Activated CD4-positive, alpha-beta T cell treated with anti-CD3 and anti-CD28 coated beads for 36 hours (primary cell): ENCODE measurements at regions not wholly inside any gene's neighbourhood (a gene's known extent, or its start where the extent isn't known, plus 50 kb on each side); places are given as distances from the start of the nearest gene placed in this dataset.

Source experiments
- ATAC-seq: fragments of 200-7000 bp; cut with Tn5 transposase; one replicate; pipeline ENCODE4 v1.10.0; 2021; ENCODE audit warnings: mild to moderate bottlenecking, moderate library complexity
- CTCF ChIA-PET: fragments of 350-600 bp; sonication (Branson Sonifier 250); formaldehyde crosslinking; loops from one replicate; lab custom pipeline; 2021; ENCODE audit warnings: antibody characterized with exemption; lab: Charles Lee
- POLR2A ChIA-PET: fragments of 350-600 bp; sonication (Branson Sonifier 250); formaldehyde crosslinking; loops from one replicate; lab custom pipeline; 2021; ENCODE audit warnings: antibody characterized with exemption, inconsistent platforms; lab: Charles Lee
- DNase-seq: peaks from one replicate; pipeline ENCODE4 v3.0.0-alpha.2; 2020
- H3K27ac Mint-ChIP-seq: one replicate; pipeline ENCODE4 v1.8.0; 2021; ENCODE audit warnings: mixed read lengths
- H3K27me3 Mint-ChIP-seq: one replicate; pipeline ENCODE4 v1.8.0; 2021; ENCODE audit warnings: mixed read lengths
- H3K36me3 Mint-ChIP-seq: one replicate; pipeline ENCODE4 v1.8.0; 2021; ENCODE audit warnings: low read depth, mixed read lengths
- H3K4me1 Mint-ChIP-seq: one replicate; pipeline ENCODE4 v1.8.0; 2021; ENCODE audit warnings: mixed read lengths
- H3K4me3 Mint-ChIP-seq: one replicate; pipeline ENCODE4 v1.8.0; 2021; ENCODE audit warnings: mild to moderate bottlenecking, moderate library complexity, mixed read lengths
- H3K9me3 Mint-ChIP-seq: one replicate; pipeline ENCODE4 v1.8.0; 2021; ENCODE audit warnings: low read depth, mixed read lengths
- intact Hi-C, 2 experiments: fragments of 100-400 bp; cut with DNase I in 1 of 2; cut with micrococcal nuclease in 1 of 2; formaldehyde crosslinking; loops; one replicate each; pipeline versions ENCODE4 v1.14.2 to v1.15.1; 2022 to 2024; cut with DNase I, micrococcal nuclease

DNA sequence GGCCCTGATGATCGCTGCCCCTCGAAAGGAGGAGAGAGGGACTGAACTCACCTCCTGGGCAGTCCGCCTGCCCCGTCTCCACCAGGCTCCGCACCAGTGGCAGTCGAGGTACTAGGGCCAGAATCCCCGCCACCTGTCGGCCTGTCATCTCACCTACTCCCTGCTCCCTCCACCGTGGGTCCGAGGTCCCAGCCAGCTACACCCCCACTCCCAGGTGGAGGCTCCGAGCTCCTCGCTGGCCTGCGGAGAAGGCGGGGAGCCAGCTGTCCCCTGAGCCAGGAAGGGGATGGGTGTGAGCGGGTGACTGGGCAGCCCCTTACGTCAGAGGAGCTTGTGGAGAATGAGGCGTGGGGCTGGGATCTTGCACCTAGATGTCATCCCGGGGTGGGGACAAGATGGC lies 1066.5 kb upstream of the MANEA start:
- intact Hi-C loops = no loop called here
- Mint-ChIP-seq H3K27ac (no peak overlapping the region), H3K4me3 (no peak overlapping the region), H3K36me3 (no peaks in the 10 kb centered on the region), H3K9me3 (peaks cover 6% of the 10 kb centered on the region), H3K27me3 (no peaks in the 10 kb centered on the region), H3K4me1 (no peaks in the 10 kb centered on the region)
- DNase-seq (no peak), ATAC-seq (no peak)
- CTCF ChIA-PET = no interaction called here
- POLR2A ChIA-PET = no interaction called here

GRCh38 chr6:94501516-94501915 lies 1075.8 kb upstream of the MANEA start:
- H3K4me1 Mint-ChIP-seq = no peaks in the 10 kb centered on the region
- ChIA-PET CTCF (no interaction called here), POLR2A (no interaction called here)
- intact Hi-C loops = no loop called here
- no peaks in the 10 kb centered on the region for H3K36me3 Mint-ChIP-seq
- no peak overlapping the region for H3K27ac Mint-ChIP-seq
- no peak overlapping the region for H3K4me3 Mint-ChIP-seq
- DNase-seq = no peak
- H3K9me3 Mint-ChIP-seq = no peaks in the 10 kb centered on the region
- ATAC-seq = no peak
- H3K27me3 Mint-ChIP-seq = no peaks in the 10 kb centered on the region

DNA sequence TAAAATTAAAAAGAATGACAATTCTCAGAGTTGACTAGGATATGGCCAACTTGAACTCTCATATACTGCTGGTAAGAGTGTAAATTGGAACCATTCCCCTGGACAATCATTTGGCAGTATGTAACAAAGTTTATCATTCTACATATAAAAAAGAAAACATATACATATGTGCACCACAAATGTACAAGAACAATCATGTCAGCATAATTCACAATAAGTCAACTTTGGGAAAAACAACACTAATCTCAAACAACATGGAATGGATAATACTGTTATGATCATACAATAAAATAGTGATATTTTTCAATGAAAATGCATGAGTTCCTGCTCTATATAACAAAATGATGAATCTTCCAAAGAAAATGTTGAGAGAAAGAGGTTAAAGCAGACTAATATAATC lies 1078.7 kb upstream of the EPHA7 start:
- DNase-seq (no peak), ATAC-seq (no peak)
- Mint-ChIP-seq H3K4me1 (no peaks in the 10 kb centered on the region), H3K27me3 (no peaks in the 10 kb centered on the region), H3K27ac (no peak overlapping the region), H3K4me3 (no peak overlapping the region), H3K9me3 (peaks cover 4% of the 10 kb centered on the region), H3K36me3 (no peaks in the 10 kb centered on the region)
- POLR2A ChIA-PET = no interaction called here
- intact Hi-C loops = no loop called here
- CTCF ChIA-PET = no interaction called here

GRCh38 chr6:94494500-94494899 lies 1075.1 kb upstream of the EPHA7 start:
- no peaks in the 10 kb centered on the region for H3K36me3 Mint-ChIP-seq
- no peak overlapping the region for H3K4me3 Mint-ChIP-seq
- H3K9me3 Mint-ChIP-seq = peaks cover 4% of the 10 kb centered on the region
- CTCF ChIA-PET = no interaction called here
- POLR2A ChIA-PET = no interaction called here
- ATAC-seq (no peak), DNase-seq (no peak)
- H3K27me3 Mint-ChIP-seq = no peaks in the 10 kb centered on the region
- no peak overlapping the region for H3K27ac Mint-ChIP-seq
- intact Hi-C loops = no loop called here
- H3K4me1 Mint-ChIP-seq = no peaks in the 10 kb centered on the region

GRCh38 chr6:94487371-94487770 lies 1068.0 kb upstream of the EPHA7 start:
- ChIA-PET CTCF (no interaction called here), POLR2A (no interaction called here)
- intact Hi-C loops = no loop called here
- ATAC-seq = no peak
- H3K27ac Mint-ChIP-seq = no peak overlapping the region
- H3K9me3 Mint-ChIP-seq = no peaks in the 10 kb centered on the region
- no peaks in the 10 kb centered on the region for H3K27me3 Mint-ChIP-seq
- no peaks in the 10 kb centered on the region for H3K36me3 Mint-ChIP-seq
- no peaks in the 10 kb centered on the region for H3K4me1 Mint-ChIP-seq
- no peak for DNase-seq
- H3K4me3 Mint-ChIP-seq = no peak overlapping the region

DNA sequence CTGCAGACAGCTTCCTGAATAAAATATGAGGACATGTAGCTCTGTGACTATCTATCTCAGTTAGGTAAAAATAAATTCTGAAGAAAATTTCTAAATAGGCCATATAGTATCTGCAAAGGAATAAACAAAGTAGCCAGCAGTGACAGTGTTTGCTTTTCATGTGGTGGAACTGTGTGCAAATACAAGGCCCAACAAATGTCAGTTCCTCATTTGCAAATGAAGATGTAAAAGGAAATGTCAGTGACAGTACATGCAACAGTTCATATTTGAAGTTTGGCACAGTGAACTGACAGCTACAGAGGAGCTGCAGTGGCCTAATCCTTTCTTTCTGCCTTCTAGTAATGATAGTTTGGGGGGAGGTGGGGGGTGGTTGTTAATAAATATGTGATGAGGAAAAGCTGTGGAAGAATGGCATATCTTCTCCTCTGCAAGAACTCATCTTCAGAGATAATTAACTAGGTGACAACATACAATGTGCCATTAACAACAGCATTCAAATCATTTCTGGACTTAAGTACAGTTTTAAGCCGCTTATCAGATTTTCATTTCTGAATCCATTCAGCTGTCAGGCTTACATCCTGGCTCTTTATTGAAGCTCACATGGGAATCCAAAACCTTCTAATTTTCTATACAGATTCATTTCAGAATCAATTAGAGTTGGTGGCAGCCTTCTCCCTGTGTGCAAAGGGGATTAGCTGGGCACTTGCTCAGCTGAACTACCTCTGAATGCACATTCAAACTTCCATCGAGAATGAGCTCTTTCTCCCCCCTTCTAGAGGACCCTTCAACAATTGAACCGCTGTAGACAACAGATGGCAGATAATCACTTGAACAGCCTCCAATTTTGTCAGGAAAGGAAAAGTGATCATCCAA lies 1059.0 kb upstream of the EPHA7 start:
- ChIA-PET POLR2A (interaction anchor here (0.6 kb wide), 1 partner anchor 654 kb away, joined by 3 read pairs; no protein-coding TSS in a partner anchor), CTCF (no interaction called here)
- Mint-ChIP-seq H3K4me3 (no peak overlapping the region), H3K9me3 (peaks cover 6% of the 10 kb centered on the region), H3K27ac (no peak overlapping the region), H3K4me1 (no peaks in the 10 kb centered on the region), H3K27me3 (no peaks in the 10 kb centered on the region), H3K36me3 (no peaks in the 10 kb centered on the region)
- intact Hi-C loops = no loop called here
- no peak for DNase-seq
- ATAC-seq = no peak

DNA sequence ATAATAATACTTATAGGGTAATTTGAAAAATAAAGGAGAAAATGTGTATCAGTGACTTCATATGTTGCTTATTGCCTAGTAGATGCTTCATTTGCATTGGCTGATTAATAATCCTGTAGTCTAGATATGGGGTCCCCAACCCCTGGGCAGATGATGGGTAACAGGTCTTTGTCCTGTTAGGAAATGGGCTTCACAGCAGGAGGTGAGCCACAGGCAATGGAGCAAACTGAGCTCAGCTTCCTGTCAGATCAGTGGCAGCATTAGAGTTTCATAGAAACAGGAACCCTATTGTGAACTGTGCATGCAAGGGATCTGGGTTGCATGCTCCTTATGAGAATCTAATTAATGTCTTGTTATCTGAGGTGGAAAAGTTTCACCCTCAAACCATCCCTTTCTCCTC lies 1049.5 kb upstream of the EPHA7 start:
- ChIA-PET CTCF (no interaction called here), POLR2A (no interaction called here)
- ATAC-seq (no peak), DNase-seq (no peak)
- Mint-ChIP-seq H3K4me3 (no peak overlapping the region), H3K27ac (no peak overlapping the region), H3K36me3 (no peaks in the 10 kb centered on the region), H3K9me3 (peaks cover 3% of the 10 kb centered on the region), H3K27me3 (no peaks in the 10 kb centered on the region), H3K4me1 (no peaks in the 10 kb centered on the region)
- intact Hi-C loops = no loop called here

DNA sequence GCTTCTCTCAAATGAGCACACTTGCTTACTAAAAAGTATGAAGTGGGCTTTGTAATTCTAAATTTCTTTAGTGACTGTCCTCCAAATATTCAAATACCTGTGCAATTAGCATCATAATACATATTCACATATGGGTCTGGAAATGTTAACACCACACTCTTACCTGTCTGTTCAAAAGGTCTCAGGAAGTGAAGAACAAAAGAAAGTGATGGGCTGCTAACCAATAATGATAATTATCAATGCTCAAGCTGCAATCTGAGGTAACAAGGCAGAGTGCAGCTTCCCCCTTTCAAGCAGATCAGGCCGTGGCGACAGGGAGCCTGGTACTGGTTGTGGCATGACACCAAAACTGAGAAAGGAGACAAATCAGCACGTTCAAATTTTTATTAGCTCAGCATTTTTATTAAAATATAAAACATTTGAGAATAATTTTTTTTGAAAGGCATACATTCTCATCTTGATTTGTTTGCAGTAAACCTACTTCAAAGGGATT lies 1044.7 kb upstream of the EPHA7 start:
- POLR2A ChIA-PET = no interaction called here
- peaks cover 5% of the 10 kb centered on the region for H3K9me3 Mint-ChIP-seq
- DNase-seq (no peak), ATAC-seq (no peak)
- no peak overlapping the region for H3K4me3 Mint-ChIP-seq
- H3K27me3 Mint-ChIP-seq = no peaks in the 10 kb centered on the region
- CTCF ChIA-PET = no interaction called here
- H3K27ac Mint-ChIP-seq = no peak overlapping the region
- no peaks in the 10 kb centered on the region for H3K36me3 Mint-ChIP-seq
- H3K4me1 Mint-ChIP-seq = no peaks in the 10 kb centered on the region
- intact Hi-C loops = loop anchor here in 1 of 2 experiments (2.0 kb wide), 1 partner anchor 39 kb away; no protein-coding TSS in a partner anchor

- intact Hi-C loops = no loop called here
- Mint-ChIP-seq H3K4me3 (no peak overlapping the region), H3K4me1 (no peaks in the 10 kb centered on the region), H3K27me3 (no peaks in the 10 kb centered on the region), H3K9me3 (peaks cover 5% of the 10 kb centered on the region), H3K36me3 (no peaks in the 10 kb centered on the region), H3K27ac (no peak overlapping the region)
- ATAC-seq = no peak
- POLR2A ChIA-PET = no interaction called here
- CTCF ChIA-PET = no interaction called here
- no peak for DNase-seq
These were observed 1043.9 kb upstream of the EPHA7 start for GRCh38 chr6:94463306-94463705.

GRCh38 chr6:94462231-94462630 lies 1042.9 kb upstream of the EPHA7 start:
- H3K27me3 Mint-ChIP-seq = no peaks in the 10 kb centered on the region
- DNase-seq = no peak
- POLR2A ChIA-PET = no interaction called here
- ATAC-seq = no peak
- H3K4me3 Mint-ChIP-seq = no peak overlapping the region
- CTCF ChIA-PET = interaction anchor here (0.9 kb wide), 1 partner anchor 10 kb away, joined by 3 read pairs; no protein-coding TSS in a partner anchor
- H3K36me3 Mint-ChIP-seq = no peaks in the 10 kb centered on the region
- H3K9me3 Mint-ChIP-seq = peaks cover 5% of the 10 kb centered on the region
- intact Hi-C loops = no loop called here
- H3K4me1 Mint-ChIP-seq = no peaks in the 10 kb centered on the region
- no peak overlapping the region for H3K27ac Mint-ChIP-seq

DNA sequence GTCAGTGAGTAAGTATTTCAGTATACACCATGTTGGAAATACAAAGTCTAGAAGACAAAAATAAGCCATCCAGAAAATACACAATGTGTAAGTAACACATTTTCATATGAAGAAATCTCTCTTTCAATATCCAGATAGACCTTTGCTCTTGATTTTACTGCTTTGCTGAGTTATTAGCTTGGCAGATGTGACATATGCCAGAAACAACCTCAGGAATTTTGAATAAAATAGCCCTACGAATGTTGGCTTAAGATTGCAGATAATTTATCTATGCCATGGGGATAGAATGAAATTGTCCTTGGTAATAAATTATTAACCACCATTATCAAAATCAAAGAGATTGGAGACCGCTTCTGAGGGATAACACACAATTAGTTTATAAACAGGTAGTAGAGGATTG lies 1036.9 kb upstream of the EPHA7 start:
- Mint-ChIP-seq H3K36me3 (no peaks in the 10 kb centered on the region), H3K4me3 (no peak overlapping the region), H3K9me3 (peaks cover 5% of the 10 kb centered on the region), H3K4me1 (no peaks in the 10 kb centered on the region), H3K27ac (no peak overlapping the region), H3K27me3 (no peaks in the 10 kb centered on the region)
- intact Hi-C loops = no loop called here
- ChIA-PET POLR2A (no interaction called here), CTCF (no interaction called here)
- DNase-seq (no peak), ATAC-seq (no peak)

GRCh38 chr6:94454231-94454630 lies 1034.9 kb upstream of the EPHA7 start:
- no peaks in the 10 kb centered on the region for H3K4me1 Mint-ChIP-seq
- H3K9me3 Mint-ChIP-seq = peaks cover 2% of the 10 kb centered on the region
- no peak overlapping the region for H3K4me3 Mint-ChIP-seq
- H3K36me3 Mint-ChIP-seq = no peaks in the 10 kb centered on the region
- ATAC-seq (no peak), DNase-seq (no peak)
- H3K27ac Mint-ChIP-seq = no peak overlapping the region
- ChIA-PET POLR2A (no interaction called here), CTCF (no interaction called here)
- no peaks in the 10 kb centered on the region for H3K27me3 Mint-ChIP-seq
- intact Hi-C loops = no loop called here
